IPS DF 6.9 (cell line): ENCODE measurements at regions not wholly inside any gene's neighbourhood (a gene's known extent, or its start where the extent isn't known, plus 50 kb on each side); places are given as distances from the start of the nearest gene placed in this dataset.
"Not testable (repeated sequence)": the region's sequence is repeated elsewhere in the genome, so short reads cannot be mapped to it uniquely, and the experiment has no call there.

Experiments
- DNase-seq: peaks from one replicate; pipeline ENCODE4 v3.0.0-alpha.2; 2013; ENCODE audit warnings: low read depth, low spot score
- H3K27ac ChIP-seq: one replicate; pipeline ENCODE4 v1.5.1; 2013; ENCODE audit warnings: low read length, control low read depth
- H3K27me3 ChIP-seq: 2 replicates; pipeline ENCODE4 v1.6.1; 2013; ENCODE audit warnings: mild to moderate bottlenecking, low read length; ENCODE audit not compliant: control insufficient read depth, insufficient read depth
- H3K36me3 ChIP-seq: 2 replicates; pipeline ENCODE4 v1.6.1; 2013; ENCODE audit warnings: low read length; ENCODE audit not compliant: control insufficient read depth, insufficient read depth
- H3K4me1 ChIP-seq: 2 replicates; pipeline ENCODE4 v1.6.1; 2013; ENCODE audit warnings: low read length; ENCODE audit not compliant: control insufficient read depth, insufficient read depth
- H3K4me3 ChIP-seq: 2 replicates; pipeline ENCODE4 v1.5.1; 2013; ENCODE audit warnings: mild to moderate bottlenecking, low read length
- H3K9me3 ChIP-seq: 2 replicates; pipeline ENCODE4 v1.6.1; 2013; ENCODE audit warnings: low read length, inconsistent platforms; ENCODE audit not compliant: control insufficient read depth, insufficient read depth
- WGBS: extraction: QIAGEN DNeasy Blood & Tissue Kit; methylation state at CpG from one replicate; pipeline ENCODE4 v1.1.7; 2013; ENCODE audit warnings: mixed read lengths, missing lambda C conversion rate; ENCODE audit not compliant: insufficient read length, insufficient coverage; 5-methylcytosine and 5-hydroxymethylcytosine counted together

- peak; percentile 39 for DNase-seq
- no peaks in the 10 kb centered on the region for H3K27me3 ChIP-seq
- H3K36me3 ChIP-seq: no peaks in the 10 kb centered on the region
- no peak overlapping the region for H3K27ac ChIP-seq
- no peaks in the 10 kb centered on the region for H3K4me1 ChIP-seq
- H3K9me3 ChIP-seq: peaks cover 1% of the 10 kb centered on the region; the same call in 1 of the 2 replicates
- no CpG with 5 or more reads among the region's 5 CpGs for WGBS
- no peak overlapping the region for H3K4me3 ChIP-seq
Measured at GRCh38 chr14:25406818-25407217, 356.9 kb upstream of the STXBP6 start.

GRCh38 chr14:25400607-25401206 lies 350.8 kb upstream of the STXBP6 start:
- Histone ChIP-seq H3K27me3 (no peaks in the 10 kb centered on the region), H3K9me3 (no peaks in the 10 kb centered on the region), H3K4me3 (no peak overlapping the region), H3K36me3 (no peaks in the 10 kb centered on the region), H3K4me1 (no peaks in the 10 kb centered on the region), H3K27ac (no peak overlapping the region)
- no peak for DNase-seq
- no CpG with 5 or more reads among the region's 12 CpGs for WGBS

DNA sequence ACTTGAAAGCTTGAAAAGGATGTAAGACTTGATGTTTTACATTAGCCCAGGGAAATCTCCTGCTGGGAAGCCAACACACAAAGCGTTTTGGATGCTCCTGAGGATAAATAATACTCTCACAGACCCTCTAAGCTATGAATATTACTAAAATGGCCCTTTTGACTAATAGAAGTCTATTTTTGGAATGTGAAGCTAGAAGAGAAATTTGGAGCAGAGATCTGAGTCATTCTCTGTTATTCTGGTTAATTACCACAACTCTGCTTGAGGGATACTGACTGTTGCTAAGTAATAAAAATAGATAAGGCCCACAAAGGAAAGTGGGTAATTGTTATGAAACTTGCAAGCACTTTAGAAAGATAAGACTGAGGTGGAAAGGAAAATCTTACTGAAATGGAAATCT lies 346.2 kb upstream of the STXBP6 start:
- no peak for DNase-seq
- H3K27ac ChIP-seq: no peak overlapping the region
- no peak overlapping the region for H3K4me3 ChIP-seq
- H3K4me1 ChIP-seq: no peaks in the 10 kb centered on the region
- WGBS: no CpG with 5 or more reads among the region's 1 CpG
- no peaks in the 10 kb centered on the region for H3K9me3 ChIP-seq
- H3K36me3 ChIP-seq: no peaks in the 10 kb centered on the region
- no peaks in the 10 kb centered on the region for H3K27me3 ChIP-seq

DNA sequence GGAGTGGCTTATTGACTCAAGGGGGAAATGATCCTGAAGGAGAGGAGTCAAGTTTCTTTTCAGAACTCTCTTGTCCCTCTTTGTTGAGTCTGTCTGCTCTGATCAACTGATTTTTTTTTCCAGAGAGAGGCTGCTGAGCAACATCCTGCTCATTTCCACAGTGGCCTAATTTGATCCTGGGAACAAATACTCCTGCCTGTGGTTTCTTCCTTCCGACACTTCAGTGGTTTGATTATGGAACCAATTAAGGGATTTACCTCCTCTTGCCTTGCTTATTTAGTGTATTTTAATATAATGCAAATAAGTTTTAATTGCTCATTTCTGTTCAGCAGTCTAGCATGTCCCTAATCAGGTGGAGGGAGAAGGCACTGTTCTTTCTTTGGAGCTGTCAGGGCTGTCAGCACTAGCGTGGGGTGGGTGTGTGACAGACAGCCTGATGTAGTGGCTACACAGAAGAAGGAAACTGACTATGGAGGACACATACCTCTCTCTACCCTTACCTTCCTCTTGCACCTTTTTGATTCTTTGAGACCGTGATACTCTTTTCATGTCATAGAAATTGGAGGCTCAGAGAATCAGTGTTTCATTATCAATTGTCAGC lies 344.9 kb upstream of the STXBP6 start:
- Histone ChIP-seq H3K27ac (no peak overlapping the region), H3K4me3 (no peak overlapping the region), H3K27me3 (no peaks in the 10 kb centered on the region), H3K4me1 (no peaks in the 10 kb centered on the region), H3K9me3 (no peaks in the 10 kb centered on the region), H3K36me3 (no peaks in the 10 kb centered on the region)
- WGBS: no CpG with 5 or more reads among the region's 3 CpGs
- DNase-seq: no peak

DNA sequence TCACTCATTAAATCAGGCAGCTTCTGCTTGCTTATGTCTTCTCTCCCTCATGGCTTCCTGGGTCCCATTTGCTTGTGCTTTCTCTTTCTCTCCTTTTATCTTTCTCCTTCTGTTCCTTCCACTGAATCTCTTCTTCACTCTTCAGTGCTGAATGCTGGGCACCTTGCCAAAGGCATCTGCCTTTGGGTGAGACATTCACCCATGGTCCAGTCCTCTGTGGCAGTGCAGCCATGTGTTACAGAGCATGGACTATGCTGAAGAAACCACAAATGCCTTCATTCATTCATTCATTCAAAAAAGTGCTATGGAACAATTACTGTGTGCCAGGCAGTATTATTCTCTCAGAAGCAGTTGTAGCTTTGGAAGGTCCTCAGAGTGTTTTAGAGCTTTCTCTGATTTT lies 344.4 kb upstream of the STXBP6 start:
- no peaks in the 10 kb centered on the region for H3K4me1 ChIP-seq
- H3K27me3 ChIP-seq: no peaks in the 10 kb centered on the region
- DNase-seq: no peak
- no peaks in the 10 kb centered on the region for H3K36me3 ChIP-seq
- no peak overlapping the region for H3K4me3 ChIP-seq
- no peak overlapping the region for H3K27ac ChIP-seq
- no peaks in the 10 kb centered on the region for H3K9me3 ChIP-seq

DNA sequence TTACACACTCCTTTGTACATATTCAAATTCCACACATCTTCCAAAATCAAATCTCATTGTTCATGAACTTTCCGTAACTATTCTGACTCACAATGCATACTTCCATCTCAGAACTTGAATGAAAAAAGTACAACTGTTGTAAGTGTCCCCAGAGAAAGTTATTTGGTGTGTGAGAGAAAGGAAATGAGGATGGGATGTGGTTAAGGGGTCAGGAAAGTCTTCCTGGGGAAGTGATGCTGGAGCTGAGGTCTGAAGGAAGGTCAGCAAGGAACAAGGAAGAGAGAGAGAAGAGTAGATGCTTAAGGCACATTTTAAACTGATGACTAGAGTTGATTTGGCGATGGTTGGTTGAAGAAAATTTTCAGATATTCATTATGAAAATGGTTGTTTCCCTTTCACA lies 340.0 kb upstream of the STXBP6 start:
- no peak for DNase-seq
- Histone ChIP-seq H3K27me3 (no peaks in the 10 kb centered on the region), H3K9me3 (no peaks in the 10 kb centered on the region), H3K4me3 (no peak overlapping the region), H3K4me1 (no peaks in the 10 kb centered on the region), H3K27ac (no peak overlapping the region), H3K36me3 (no peaks in the 10 kb centered on the region)
- WGBS: 100% methylated on average over 1 of the region's 2 CpGs

DNA sequence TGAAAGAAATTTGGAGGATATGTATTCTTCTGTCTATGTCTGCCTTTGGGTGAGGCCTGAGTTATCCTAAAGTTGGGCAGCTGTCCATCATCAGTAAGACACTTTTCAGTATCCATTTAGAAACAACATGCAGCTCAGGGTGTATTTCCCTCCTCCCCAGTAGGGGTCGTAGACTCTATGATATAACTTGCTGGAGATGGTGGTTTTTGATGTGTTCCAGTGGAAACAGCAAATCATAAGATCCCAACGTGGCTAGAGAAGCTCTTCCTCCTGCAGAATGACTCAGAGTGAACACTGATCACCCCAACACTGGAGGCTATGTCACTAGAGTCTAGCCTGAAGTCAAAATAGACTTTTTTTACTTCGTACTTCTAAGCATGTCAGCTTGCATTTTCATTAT lies 331.6 kb upstream of the STXBP6 start:
- Histone ChIP-seq H3K9me3 (no peaks in the 10 kb centered on the region), H3K27ac (no peak overlapping the region), H3K36me3 (no peaks in the 10 kb centered on the region), H3K27me3 (no peaks in the 10 kb centered on the region), H3K4me1 (no peaks in the 10 kb centered on the region), H3K4me3 (no peak overlapping the region)
- no CpG with 5 or more reads among the region's 3 CpGs for WGBS
- no peak for DNase-seq

GRCh38 chr14:25375639-25376038 lies 325.7 kb upstream of the STXBP6 start:
- no CpG with 5 or more reads among the region's 2 CpGs for WGBS
- DNase-seq: no peak

GRCh38 chr14:25371068-25371467 lies 321.1 kb upstream of the STXBP6 start:
- no CpG with 5 or more reads among the region's 1 CpG for WGBS
- no peak overlapping the region for H3K4me3 ChIP-seq

More at GRCh38 chr14:25375639-25376038, 325.7 kb upstream of the STXBP6 start:
- H3K9me3 ChIP-seq: no peaks in the 10 kb centered on the region
- H3K4me3 ChIP-seq: no peak overlapping the region
- no peaks in the 10 kb centered on the region for H3K27me3 ChIP-seq
- no peaks in the 10 kb centered on the region for H3K36me3 ChIP-seq
- no peaks in the 10 kb centered on the region for H3K4me1 ChIP-seq
- no peak overlapping the region for H3K27ac ChIP-seq

GRCh38 chr14:25370057-25370456 lies 320.1 kb upstream of the STXBP6 start:
- not testable (repeated sequence) for H3K27me3 ChIP-seq, DNase-seq, H3K36me3 ChIP-seq, H3K27ac ChIP-seq, H3K4me3 ChIP-seq, H3K9me3 ChIP-seq, H3K4me1 ChIP-seq
- no CpG with 5 or more reads among the region's 10 CpGs for WGBS

More at GRCh38 chr14:25371068-25371467, 321.1 kb upstream of the STXBP6 start:
- DNase-seq: no peak
- Histone ChIP-seq H3K36me3 (no peaks in the 10 kb centered on the region), H3K27me3 (no peaks in the 10 kb centered on the region), H3K4me1 (no peaks in the 10 kb centered on the region), H3K9me3 (no peaks in the 10 kb centered on the region), H3K27ac (no peak overlapping the region)

- no peaks in the 10 kb centered on the region for H3K36me3 ChIP-seq
- H3K9me3 ChIP-seq: no peaks in the 10 kb centered on the region
- no peak overlapping the region for H3K4me3 ChIP-seq
- WGBS: no CpG with 5 or more reads among the region's 1 CpG
- H3K27ac ChIP-seq: no peak overlapping the region
- DNase-seq: no peak
- no peaks in the 10 kb centered on the region for H3K4me1 ChIP-seq
- no peaks in the 10 kb centered on the region for H3K27me3 ChIP-seq
Measured at GRCh38 chr14:25358330-25358729, 308.4 kb upstream of the STXBP6 start.
